Omental fat pad (tissue), 3 donors: ENCODE measurements at regions not wholly inside any gene's neighbourhood (a gene's known extent, or its start where the extent isn't known, plus 50 kb on each side); places are given as distances from the start of the nearest gene placed in this dataset.

Experiments used
- ATAC-seq: fragments of 150-250 bp; one replicate; pipeline ENCODE4 v1.9.1; 2016; ENCODE audit warnings: mild to moderate bottlenecking, moderate library complexity; ENCODE audit not compliant: low FRiP score
- DNase-seq: peaks from one replicate; pipeline ENCODE4 v3.0.0-alpha.2; 2019; ENCODE audit warnings: low spot score
- CTCF ChIP-seq, 3 donors: fragments of 450-650 bp; IDR thresholded peaks; one replicate each; pipeline ENCODE4 v1.5.1; 2016 to 2017; ENCODE audit warnings: antibody characterized with exemption in 3 of 3, mild to moderate bottlenecking in 3 of 3, moderate library complexity in 2 of 3

DNA sequence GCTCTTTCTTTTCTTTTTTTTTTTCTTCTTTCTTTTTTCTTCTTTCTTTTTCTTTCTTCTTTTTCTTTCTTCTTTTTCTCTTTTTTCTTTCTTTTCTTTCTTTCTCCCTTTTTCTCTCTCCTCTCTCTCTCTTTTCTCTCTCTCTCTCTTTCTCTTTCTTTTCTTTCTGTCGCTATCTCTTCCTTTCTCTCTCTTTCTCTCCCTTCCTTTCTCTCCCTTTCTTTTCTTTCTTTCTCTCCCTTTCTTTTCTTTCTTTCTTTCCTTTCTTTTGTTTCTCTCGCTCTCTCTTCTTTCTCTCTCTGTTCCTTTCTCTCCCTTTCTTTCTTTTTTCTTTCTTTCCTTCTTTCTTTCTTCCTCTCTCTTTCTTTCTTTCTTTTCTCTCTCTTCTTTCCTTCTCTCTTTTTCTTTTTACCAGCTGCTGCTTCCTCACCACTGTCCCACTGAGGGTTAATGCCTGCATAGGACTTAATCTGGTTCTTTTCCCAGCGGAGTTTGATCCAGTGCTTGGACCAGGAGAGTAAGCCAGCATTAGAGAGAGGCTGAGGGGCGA, 145.4 kb upstream of the SIX2 start:
- no peak for TF ChIP-seq CTCF (IDR thresholded peaks at IDR 0.05)
- ATAC-seq (no peak), DNase-seq (no peak)

- ATAC-seq, result no peak
- no peak for DNase-seq
- no peak for TF ChIP-seq CTCF (IDR thresholded peaks at IDR 0.05)
Observed at GRCh38 chr2:45154144-45154543, 144.9 kb upstream of the SIX2 start.

- TF ChIP-seq CTCF (IDR thresholded peaks at IDR 0.05), result no peak
- no peak for DNase-seq
Observed at GRCh38 chr2:45153121-45153520, 143.9 kb upstream of the SIX2 start.

DNA sequence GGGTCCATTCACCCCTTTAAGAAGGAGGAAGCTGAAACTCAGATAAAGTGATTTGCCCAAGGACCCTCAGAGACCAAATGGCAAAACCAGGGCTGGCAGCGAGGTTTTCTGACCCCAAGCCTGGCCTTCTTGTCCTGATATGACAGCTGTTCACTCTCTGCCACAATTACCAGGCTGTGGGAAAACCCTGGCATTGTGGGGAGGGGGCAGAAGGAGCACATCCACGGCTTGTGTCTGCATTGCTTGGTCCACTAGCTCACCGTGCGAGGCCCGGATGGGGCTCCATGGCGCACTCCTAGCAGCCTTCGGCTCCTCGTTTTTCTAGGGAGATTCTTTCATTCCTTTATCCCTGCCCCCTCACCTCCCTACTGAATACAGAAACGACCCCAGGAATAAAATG, 143.4 kb upstream of the SIX2 start:
- no peak for TF ChIP-seq CTCF (IDR thresholded peaks at IDR 0.05)
- ATAC-seq (no peak), DNase-seq (no peak)

More at GRCh38 chr2:45153121-45153520, 143.9 kb upstream of the SIX2 start:
- ATAC-seq, result no peak

DNA sequence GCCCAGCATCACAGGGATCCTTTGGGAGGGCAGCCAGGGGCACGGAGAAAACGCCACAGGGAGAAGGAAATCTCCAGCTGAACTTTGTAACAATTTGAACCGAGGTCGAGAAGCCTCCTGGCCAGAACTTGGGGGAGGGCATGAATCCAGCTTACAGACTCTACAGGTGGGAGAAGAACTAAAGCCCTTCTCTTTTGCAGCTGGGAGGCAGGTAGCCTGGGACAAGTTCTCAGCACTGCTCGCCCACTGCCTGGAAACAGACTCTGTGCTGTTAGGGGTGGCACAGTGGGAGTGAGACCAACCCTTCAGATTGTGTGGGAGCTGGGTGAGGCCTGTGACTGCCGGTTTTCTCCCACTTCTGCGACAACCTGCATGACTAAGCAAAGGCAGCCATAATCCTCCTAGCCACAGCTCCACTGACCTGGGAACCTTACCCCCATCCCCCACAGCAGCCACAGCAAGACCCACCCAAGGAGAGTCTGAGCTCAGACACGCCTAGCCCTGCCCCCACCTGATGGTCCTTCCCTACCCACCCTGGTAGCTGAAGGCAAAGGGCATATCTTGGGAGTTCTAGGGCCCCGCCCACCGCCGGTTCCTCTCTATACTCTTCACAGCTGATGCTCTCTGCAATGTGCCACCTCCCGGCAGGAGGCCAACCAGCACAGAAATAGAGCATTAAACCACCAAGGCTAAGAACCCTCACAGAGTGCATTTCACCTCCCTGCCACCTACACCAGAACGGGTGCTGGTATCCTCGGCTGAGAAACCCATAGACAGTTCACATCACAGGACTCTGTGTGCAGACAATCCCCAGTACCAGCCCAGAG, 136.0 kb upstream of the SIX2 start:
- DNase-seq, result no peak
- no peak for TF ChIP-seq CTCF (IDR thresholded peaks at IDR 0.05)
- no peak for ATAC-seq

DNA sequence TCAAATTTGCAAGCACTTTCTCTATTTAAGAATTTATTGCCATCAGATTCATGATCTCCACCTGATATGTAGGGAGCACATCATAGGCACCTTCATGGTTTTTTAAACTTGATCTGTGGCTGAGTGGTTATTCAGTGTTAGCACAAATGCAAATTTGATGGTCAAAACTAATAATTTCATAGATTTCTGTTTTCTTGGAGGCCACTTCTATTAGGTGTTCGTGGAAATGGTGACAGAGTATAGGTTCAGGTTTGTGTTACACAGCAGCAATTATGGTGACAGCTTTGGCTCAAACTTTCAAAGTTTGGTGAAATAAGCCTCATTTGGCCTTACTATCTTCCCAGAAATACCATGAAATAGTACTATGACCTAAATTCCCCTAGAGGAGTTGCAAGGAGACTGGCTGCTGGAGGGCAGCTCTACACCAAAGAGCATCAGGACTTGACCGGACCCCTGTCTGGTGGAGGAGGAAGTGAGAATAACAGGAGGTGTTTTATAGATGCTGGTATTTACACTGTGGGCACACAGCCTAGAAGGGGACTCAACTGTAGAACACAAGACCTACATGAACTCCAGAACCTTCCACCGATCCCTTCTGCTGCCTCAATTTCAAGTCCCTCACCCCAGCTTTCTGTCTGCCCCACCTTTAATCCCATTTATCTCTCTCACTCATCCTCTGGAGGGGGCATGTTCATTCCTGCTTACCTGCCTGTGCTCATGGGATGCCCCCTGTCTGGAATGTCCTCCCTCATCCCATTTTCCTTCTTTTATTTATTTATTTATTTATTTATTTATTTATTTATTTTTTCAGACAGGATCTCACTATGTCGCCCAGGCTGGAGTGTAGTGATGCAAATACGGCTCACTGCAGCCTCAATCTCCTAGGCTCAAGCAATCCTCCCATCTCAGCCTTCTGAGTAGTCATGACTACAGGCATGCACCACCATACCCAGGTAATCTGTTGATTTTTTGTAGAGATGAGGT, 132.9 kb upstream of the SIX2 start:
- TF ChIP-seq CTCF (IDR thresholded peaks at IDR 0.05), result no peak
- ATAC-seq, result no peak

More for the DNA sequence above, 132.9 kb upstream of the SIX2 start:
- no peak for DNase-seq
